HG02870 (cell line): ENCODE measurements at regions not wholly inside any gene's neighbourhood (a gene's known extent, or its start where the extent isn't known, plus 50 kb on each side); places are given as distances from the start of the nearest gene placed in this dataset.

Source experiments
- ATAC-seq: cut with Tn5 transposase; IDR thresholded peaks from one replicate; pipeline ENCODE4 v1.9.1; 2021; ENCODE audit warnings: mild to moderate bottlenecking, moderate library complexity; ENCODE audit not compliant: unreplicated experiment

GRCh38 chr9:89892920-89893319 is 288.1 kb downstream of the GADD45G start:
- no peak for ATAC-seq

- ATAC-seq, result no peak
Observed at GRCh38 chr9:89893886-89894285, 289.1 kb downstream of the GADD45G start.

GRCh38 chr9:89896806-89897340 is 292.1 kb downstream of the GADD45G start:
- no peak for ATAC-seq

GRCh38 chr9:89899573-89899972 is 294.8 kb downstream of the GADD45G start:
- ATAC-seq, result no peak

GRCh38 chr9:89901920-89902319 is 297.1 kb downstream of the GADD45G start:
- no peak for ATAC-seq

- ATAC-seq, result no peak
Observed at GRCh38 chr9:89902450-89903140, 297.8 kb downstream of the GADD45G start.

- ATAC-seq, result no peak
Observed at GRCh38 chr9:89903141-89903475, 298.3 kb downstream of the GADD45G start.

- no peak for ATAC-seq
Observed at GRCh38 chr9:89905606-89906338, 301.0 kb downstream of the GADD45G start.

GRCh38 chr9:89911721-89912604 is 307.2 kb downstream of the GADD45G start:
- ATAC-seq, result no peak

- no peak for ATAC-seq
Observed at GRCh38 chr9:89912605-89912953, 307.8 kb downstream of the GADD45G start.

- no peak for ATAC-seq
Observed at GRCh38 chr9:89915187-89915586, 310.4 kb downstream of the GADD45G start.

- ATAC-seq, result no peak
Observed at GRCh38 chr9:89916001-89916597, 311.3 kb downstream of the GADD45G start.

- no peak for ATAC-seq
Observed at GRCh38 chr9:89917861-89918260, 313.0 kb downstream of the GADD45G start.

GRCh38 chr9:89919171-89919681 is 314.4 kb downstream of the GADD45G start:
- no peak for ATAC-seq

- ATAC-seq, result no peak
Observed at GRCh38 chr9:89920131-89920530, 315.3 kb downstream of the GADD45G start.

GRCh38 chr9:89920951-89921350 is 316.1 kb downstream of the GADD45G start:
- ATAC-seq, result no peak

- ATAC-seq, result no peak
Observed at GRCh38 chr9:89922099-89922498, 317.3 kb downstream of the GADD45G start.

- ATAC-seq, result no peak
Observed at GRCh38 chr9:89923174-89923573, 318.4 kb downstream of the GADD45G start.

- no peak for ATAC-seq
Observed at GRCh38 chr9:89923961-89924504, 319.2 kb downstream of the GADD45G start.

- no peak for ATAC-seq
Observed at GRCh38 chr9:89924611-89925010, 319.8 kb downstream of the GADD45G start.

GRCh38 chr9:89926167-89926566 is 321.4 kb downstream of the GADD45G start:
- ATAC-seq, result no peak
